Superior temporal gyrus (tissue), 1 donor: ENCODE measurements at regions not wholly inside any gene's neighbourhood (a gene's known extent, or its start where the extent isn't known, plus 50 kb on each side); places are given as distances from the start of the nearest gene placed in this dataset.

Source experiments
- DNase-seq: peaks from one replicate; pipeline ENCODE4 v3.0.0-alpha.2; 2016; ENCODE audit errors: extremely low spot score

DNA sequence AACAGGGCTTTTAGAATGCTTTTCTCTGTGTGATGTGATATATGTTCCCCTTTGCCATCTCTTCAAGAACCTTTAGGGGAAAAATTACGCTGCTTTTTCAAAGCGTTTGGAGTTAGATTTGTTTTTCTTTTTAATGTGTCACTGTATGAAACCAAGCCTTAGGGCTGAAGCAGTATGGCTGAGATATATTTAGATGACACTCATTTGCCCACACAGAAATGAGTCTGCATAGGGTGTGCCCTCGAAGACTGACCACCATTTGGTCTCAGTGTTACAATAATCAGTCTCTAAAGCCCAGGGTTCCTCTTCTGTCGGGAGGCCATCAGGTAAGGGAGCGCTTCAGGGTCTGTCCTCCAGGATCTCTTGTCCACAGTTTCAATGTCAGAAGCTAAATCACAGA is 213.0 kb upstream of the NCAM1 start:
- DNase-seq, result no peak

DNA sequence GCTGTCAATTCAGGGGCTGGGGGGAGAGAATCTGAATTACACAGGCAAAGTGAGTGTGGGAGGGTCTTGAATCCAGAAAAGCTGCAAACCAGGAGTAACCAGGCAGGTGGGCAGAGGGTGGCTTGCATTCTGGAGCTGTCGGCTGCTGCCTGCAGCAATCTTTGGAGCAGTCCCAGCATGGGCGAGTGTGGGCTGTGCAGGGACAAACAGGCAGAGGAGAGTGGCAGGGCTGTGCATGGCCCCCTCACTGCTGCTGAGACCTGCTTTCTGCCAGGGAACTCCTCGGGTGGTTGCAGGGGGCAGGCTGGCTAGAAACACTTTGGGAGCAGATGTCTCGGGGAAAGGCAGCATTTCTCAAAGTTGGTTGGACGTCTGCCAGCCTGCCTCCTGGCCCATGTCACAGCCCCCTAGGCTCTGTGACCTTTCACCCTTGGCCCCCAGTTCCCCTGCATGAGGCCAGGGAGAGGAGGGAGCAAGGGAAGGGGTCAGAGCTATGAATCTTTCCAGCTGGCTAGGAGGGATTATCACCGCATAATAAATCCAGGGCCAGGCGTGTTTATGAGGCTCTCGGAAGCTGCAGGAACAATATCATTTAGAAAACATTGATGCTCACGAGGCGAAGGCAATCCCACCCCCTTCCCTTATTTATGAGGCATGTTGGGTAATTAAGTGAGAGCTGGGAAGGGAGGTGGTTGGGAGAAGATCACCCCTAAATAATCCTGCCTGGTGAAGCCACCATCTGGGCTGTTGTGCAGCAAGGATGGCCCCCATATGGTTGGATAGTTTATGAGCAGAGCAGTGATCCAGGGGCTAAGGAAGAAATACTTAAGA is 212.3 kb upstream of the NCAM1 start:
- no peak for DNase-seq

DNA sequence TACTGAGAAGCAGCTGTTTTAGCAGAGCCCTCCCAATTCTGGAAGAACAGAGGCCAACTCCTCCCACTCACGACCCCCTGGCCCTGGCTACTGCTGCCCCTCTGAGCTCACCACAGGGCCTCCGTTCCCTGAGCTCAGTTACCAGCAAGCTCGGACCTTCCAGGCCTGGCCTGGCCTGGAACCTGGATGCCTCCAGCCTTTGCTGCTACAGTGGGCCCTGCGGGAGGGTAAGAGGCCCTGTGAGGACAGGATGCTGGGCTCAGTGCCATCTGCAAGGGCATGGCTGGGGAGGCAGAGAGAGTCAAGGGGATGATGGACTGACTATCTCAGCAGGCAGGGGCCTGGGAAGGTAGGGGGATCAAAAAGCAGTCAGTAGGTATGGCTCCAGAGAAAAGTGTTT is 209.9 kb upstream of the NCAM1 start:
- no peak for DNase-seq

DNA sequence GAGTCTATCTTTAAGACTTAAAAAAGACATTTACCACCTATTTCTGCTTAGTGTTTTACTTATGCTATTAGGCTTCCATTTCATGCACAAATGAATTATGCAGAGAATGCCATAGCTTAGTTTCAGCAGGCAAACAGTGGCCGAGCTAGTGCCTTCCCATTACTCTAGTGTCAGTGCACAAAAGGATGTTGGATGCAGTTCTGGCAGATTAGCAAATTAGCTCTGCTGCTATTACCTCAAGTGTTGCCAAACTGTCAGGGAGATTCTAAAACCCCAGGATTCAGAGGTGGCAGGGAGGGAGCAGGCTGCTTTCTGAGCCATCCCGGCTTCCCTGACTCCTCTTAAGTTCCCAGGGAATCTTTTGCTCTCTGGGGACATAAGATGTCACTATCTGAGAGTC is 209.4 kb upstream of the NCAM1 start:
- DNase-seq, result peak; percentile 62

DNA sequence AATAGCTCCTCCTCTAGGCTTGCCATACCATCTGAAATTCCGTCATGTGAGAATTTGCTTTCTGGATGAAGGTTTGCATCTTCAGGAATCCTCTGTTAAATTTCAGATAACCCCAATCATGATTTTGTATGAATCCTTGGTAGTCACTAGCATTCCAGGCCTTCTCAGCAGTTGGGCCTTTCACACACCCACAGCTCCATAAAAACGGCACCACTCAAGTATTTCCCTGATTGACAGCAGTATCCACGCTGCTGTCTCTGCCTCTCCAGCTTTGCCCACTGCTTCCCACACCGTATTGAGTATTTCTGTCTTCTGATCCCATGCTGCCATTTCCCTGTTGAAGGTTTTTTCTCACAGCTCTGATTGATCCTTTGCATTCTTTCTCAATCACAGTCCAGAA is 208.7 kb upstream of the NCAM1 start:
- DNase-seq, result no peak

DNA sequence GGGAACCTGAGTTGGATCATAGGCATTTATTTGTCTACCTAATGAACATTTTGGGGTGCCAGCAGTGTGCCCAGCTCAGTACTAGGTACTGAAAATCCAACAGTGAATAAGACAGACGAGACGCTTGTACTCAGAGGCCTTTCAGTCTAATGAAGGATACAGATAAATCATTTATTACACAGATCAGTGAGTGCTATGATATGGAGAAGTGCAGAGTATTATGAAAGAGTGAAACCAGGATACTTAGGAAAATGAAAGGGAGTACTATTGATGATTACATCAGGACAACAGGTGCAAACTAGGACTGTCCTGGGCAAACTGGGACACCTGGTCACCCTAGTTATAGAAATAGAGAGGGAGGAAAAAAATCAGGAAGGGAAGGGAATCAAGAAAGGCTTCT is 207.5 kb upstream of the NCAM1 start:
- DNase-seq, result no peak

DNA sequence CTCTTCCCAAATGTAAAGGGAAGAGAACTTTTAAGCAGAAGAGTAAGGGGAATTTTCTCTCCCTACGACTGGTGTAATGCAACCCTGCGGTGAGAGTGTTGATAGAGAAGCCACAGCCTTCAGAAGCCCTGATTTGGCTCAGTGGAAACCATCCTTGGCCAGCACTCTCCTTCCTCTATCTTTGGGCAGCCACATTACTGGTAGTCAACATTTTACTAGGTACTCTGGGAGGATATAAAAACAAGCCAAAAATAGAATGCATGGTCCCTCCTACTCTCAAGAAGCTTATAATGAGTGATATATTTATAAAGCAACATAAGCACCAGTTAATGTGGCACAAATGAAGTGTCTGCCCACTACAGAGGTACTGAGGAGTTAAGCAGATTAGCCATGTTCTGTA is 201.8 kb upstream of the NCAM1 start:
- DNase-seq, result no peak

DNA sequence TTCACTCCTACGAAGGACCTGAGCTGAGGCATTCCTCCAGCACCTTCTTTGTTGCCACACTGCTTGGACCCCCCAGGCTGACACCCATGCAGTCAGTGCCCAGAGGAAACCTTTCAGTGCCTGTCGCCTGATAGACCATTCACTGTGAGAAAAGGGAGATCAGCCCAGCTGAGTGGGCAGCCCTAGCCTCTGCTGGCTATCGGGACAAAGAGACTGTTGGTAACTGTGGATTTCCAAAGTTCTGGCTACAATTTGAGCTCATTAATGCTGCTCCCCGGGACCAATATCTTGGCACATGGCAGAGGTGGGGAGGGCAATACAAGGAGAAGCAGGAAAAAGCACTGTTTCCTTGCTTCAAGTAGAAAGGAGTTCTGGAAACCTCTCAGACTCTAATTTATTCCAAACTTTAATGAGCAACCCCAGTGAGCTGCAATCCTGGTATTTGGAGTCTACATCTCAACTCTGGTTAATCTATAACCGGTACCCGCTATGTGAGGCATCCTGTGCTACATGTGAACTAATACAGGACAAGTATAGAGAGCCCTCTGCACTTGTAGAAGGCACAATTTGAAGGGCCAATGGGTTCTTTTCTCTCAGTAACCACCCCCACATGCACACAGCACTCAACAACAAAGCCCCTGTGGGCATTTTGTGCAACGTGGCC is 200.7 kb upstream of the NCAM1 start:
- DNase-seq, result peak; percentile 47

DNA sequence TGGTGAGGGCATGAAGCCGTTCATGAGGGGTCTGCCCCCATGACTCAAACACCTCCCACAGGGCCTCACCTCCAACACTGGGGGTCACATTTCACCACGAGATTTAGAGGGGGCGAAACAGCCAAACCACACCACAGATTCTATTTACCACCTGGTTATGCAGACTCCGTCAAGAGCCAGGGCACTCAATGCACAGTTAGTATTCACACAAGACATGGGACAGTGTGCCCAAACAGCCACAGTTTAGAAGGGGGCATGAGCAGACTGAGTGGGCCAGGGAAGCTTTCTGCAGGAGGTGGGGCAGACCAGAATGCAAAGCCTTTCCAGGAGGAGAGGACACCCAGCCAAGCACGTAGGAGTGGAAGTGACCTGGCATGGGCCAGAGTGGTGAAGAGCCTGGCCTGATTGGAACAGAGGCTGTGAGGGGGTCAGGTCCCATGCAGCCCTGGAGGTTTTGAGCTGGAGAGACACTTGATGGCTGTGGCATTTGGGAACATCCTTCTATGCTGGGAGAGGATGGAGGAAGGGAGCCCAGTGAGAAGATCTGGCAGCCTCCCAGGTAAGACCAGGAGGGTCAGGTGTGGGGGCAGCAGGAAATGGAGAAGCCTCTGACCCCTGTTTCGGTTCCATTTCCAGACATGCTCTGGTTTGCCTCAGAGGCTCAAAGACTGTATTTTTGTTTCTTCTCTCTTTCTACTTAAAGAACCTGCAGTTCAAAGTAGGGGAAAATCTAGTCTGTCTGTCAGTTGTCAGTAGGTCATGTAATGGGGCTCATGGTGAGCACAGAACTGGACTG is 199.1 kb upstream of the NCAM1 start:
- no peak for DNase-seq

DNA sequence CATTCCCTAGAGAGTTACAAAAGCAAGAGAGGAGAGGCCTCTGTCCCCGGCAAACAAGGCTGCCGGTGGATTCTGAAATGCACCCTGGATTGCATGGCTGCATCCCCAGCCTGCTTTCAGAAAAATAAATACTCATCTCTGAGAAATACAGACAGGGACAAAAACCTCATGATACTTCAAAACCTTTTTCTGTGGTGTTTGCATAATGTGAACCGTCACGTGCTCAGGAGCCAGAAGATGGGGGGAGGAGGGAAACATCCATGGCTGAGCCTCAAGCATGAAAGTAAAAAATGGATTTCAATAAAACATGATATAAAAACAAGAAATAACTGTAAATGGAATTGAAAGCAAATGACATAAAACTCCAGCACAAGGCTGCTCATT is 198.5 kb upstream of the NCAM1 start:
- DNase-seq, result peak; percentile 73

DNA sequence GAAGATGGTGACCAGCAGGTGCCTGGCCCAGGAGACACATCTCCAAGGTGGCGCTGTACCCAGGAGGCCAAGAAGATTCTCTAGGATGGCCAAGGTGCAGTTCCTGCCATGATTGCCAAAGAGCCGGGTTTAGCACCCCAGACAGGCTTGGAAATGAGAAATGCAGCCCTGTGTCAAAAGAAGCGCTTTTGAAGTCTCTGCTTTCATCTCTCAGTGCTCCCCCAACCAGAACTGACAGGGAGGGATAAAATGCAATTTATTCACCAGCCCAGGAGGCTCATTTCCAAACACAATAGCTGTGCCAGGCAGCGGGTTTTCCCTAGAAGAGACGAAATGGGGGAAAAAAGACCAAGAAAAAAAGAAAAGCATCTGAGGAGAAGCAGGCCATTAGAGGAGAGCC is 195.9 kb upstream of the NCAM1 start:
- no peak for DNase-seq

DNA sequence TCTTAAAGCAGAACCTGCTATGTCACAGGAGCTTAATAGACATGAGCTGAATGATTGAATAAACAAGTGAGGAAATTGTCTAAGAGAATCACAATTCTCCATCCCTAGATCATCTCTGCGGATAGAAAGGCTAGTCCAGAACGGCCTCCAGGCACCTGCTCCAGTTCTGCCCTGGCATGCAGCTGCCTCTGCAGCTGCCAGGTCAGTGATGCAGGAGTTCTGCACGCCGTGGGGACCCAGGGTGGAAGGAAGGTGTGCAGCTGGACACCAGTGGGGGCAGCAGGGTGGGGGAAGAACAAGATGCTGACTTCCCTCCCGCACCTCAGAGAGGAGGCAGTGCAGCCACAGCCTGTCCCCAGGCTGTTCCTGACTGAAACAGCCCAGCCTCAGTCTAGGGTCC is 192.1 kb upstream of the NCAM1 start:
- no peak for DNase-seq

DNA sequence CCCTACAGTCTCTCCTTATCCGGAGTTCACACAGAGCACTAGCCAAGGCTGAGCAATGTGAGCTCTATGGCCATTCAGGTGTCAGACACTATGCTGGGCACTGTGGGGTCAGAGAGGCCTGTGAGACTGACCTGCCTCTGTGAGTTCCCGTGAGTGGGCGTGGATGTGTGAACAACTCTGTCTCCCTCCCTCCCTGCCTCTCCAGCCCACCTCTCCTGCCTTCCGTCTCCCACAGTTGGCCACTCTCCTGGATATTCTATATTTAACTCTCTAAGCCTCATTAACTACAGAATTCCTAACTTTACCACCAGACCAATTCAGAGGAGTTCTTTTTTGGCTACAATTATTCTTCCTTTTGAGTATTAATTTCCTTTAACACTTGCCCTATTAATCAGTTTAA is 191.6 kb upstream of the NCAM1 start:
- no peak for DNase-seq

DNA sequence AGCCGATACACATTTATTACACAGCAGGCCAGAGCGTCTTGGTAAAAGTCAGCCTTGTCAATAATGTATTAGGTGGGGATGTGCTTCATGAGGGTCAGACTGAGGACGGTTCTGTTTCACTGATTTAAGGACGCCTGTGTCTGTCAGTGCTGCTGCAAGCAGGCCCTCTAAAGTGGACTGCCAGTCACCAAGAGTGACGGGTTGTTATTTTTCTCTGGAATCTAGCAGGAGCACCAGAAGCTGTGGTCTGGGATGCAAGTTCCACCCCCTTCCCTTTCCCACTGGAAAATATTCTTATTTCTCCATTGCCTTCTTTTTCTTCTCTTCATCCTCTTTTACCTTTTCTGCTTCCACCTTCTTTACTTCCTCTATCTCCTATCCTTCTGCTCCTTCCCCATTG is 191.2 kb upstream of the NCAM1 start:
- DNase-seq, result peak; percentile 67

DNA sequence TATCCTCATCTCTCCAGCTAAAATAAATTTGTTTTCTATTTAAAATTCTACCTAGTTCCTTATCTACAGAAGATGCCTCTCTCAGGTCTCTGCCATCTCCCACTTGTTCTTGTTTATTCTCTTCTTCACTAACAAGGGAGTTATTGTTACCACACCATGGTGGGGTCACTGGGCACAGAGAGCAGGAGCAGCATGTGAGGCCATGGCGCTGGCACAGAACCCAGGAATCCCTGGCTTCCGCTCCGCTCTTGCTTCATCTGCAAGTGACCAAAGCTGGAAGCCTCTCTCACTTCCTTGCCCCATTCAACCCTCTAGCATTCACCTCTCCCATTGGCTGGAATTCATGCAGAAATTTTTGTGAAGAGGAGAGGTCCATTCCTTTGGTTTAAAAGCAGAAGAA is 190.7 kb upstream of the NCAM1 start:
- peak; percentile 95 for DNase-seq

DNA sequence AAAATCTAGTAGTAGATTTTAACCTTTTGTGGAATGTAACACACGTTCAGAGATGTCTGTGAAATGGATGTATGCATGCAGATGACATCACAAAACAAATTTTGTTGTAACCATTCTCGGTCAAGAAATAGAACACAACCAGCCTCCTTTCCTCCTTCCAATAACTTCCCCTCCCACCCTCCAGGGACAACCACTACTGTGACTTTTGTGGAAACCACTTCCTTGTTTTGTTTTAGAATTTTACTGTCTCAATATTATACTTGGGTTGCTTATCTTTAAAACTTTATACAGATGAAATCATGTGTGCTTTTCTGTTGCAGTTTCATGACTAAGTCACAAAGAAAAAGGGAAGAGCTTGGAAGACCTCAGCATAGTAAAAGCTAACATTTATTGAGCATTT is 189.4 kb upstream of the NCAM1 start:
- DNase-seq, result no peak

DNA sequence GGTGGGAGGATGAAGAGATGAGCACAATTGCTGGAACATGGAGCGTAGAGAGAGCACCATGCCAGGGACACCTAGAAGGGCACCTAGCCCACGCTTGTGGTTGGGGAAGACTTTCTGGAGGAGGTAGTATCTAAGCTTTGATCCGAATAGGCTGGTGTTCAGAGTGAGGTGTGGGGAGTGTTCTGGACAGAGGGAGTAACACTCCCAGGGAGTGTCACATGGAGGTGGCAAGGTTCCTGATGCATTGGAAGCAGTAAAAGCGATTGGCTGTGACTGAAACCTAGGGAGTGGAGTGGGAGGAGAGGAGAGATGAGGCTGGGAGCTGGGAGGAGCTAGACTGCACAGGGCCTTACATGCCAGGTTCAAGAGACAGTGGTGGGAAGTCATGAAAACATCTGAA is 188.0 kb upstream of the NCAM1 start:
- DNase-seq, result peak; percentile 72

DNA sequence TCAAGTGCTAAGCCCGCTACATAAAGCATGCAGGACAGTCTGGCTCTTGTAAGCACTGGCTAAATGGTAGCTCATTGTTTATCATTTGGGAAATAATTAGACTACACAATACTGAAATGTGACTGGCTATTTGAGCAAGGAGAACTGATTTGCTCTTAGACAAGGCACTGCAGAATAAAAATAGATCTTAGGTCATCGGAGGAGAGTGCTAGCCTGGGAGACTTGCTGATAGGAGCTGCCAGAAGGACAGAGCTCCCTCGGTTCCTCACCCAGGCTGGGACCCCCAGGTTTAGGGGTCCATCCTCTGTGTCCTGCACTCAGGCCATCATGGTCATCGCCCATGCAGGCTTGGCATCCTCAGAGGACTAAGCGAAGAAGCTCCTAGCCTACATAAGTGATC is 184.4 kb upstream of the NCAM1 start:
- DNase-seq, result peak; percentile 51

DNA sequence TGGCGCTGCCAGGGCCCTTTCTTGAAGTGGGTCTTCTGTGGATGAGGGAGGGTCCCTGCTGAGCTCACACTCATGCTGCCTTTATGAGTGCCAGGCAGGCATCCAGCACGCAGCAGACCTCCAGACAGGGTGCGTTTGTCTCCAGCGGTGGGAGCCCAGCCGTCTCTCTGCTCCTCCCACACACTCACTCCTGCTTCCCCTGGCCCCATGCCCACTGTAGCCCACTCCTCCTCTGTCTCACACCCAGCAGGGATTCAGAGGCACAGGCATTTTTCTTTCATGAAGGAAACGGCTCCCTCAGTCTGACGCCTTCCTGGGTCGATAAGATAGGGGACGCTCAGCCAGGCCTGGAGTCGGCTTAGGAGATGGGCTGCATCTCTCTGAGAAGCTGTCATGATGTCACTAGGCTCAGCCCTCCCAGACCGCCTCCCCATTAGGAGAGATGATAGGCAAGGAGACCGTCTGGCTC is 183.9 kb upstream of the NCAM1 start:
- no peak for DNase-seq

DNA sequence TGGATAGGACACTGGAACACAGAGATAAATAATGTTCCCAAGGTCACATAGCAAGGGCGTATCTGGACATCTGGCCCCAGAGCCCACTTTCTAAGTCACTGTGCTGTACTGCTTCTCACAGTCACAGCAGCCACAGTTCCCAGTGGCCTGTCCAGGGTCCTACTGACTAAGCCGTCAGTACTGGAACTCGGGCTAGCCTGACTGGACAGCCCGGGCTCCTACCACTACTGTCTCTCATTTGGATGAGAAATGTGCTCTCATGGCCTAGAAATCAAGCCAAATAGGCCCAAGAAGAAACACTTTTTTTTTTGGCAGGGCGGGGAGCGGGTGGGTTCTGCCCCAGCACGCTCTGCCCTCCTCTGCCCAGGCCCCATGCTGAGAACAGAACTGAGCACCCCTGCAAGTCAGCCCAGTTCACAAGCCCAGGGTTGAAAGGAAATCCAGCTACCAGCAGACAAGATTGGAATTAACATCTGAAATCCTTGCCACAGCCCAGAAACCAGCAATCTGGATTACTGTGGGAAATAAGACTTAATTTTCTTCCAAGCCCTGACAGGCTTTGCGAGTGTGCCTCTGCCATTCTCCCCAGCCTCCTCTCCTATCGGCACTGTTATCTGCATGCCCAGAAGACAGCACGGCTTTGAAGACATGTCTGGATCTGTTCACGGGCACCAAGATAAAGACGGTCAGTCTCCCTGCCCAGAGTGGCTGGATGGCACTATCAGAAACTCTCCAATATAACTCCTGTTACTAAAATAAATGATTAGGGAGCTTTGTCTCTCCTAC is 182.9 kb upstream of the NCAM1 start:
- no peak for DNase-seq

DNA sequence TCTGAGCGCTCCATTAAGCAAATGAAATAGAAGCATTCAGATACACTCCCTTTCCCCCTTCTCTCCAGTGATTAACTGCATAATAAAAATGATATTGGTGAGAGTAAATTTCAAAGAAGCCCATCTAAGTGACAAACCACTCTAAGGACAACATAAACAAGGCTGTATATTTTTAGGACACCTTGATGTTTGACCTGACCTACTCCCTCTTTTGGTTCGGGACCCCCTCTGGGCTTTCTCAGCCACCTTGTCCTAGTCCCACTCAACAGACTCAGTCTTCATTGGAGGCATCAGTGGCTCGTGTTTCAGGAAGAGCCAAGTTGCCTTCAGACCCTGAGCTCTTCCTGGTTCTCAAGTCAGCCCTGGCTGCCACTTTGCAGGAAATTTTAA is 182.3 kb upstream of the NCAM1 start:
- no peak for DNase-seq
